DND-41 (cell line): ENCODE measurements at regions not wholly inside any gene's neighbourhood (a gene's known extent, or its start where the extent isn't known, plus 50 kb on each side); places are given as distances from the start of the nearest gene placed in this dataset.
A peak's percentile ranks its signal among the peaks of the same experiment; 100 is the strongest.
"Not testable (repeated sequence)": the region's sequence is repeated elsewhere in the genome, so short reads cannot be mapped to it uniquely, and the experiment has no call there.

Experiments used
- ATAC-seq: fragments of 200-7000 bp; cut with Tn5 transposase; 3 replicates; pipeline ENCODE4 v1.9.1; 2021; ENCODE audit warnings: low read depth; ENCODE audit not compliant: insufficient read depth
- DNase-seq: peaks from one replicate; pipeline ENCODE4 v3.0.0-alpha.2; 2020
- H2AFZ ChIP-seq: 2 replicates; pipeline ENCODE4 v1.6.0; 2012; ENCODE audit warnings: low read depth, low read length
- H3K27ac ChIP-seq: 2 replicates; pipeline ENCODE4 v1.5.1; 2012; ENCODE audit warnings: low read length, inconsistent platforms
- H3K27me3 ChIP-seq: fragments of 200-600 bp; sonication (generic); 2 replicates; pipeline ENCODE4 v1.6.0; 2012; ENCODE audit warnings: low read length, mild to moderate bottlenecking, inconsistent platforms; ENCODE audit not compliant: insufficient read depth, poor library complexity
- H3K36me3 ChIP-seq: 2 replicates; pipeline ENCODE4 v1.5.1; 2012; ENCODE audit warnings: low read length, inconsistent platforms; ENCODE audit not compliant: insufficient read depth
- H3K4me1 ChIP-seq: 2 replicates; pipeline ENCODE4 v1.5.1; 2012; ENCODE audit warnings: mild to moderate bottlenecking, low read length; ENCODE audit not compliant: insufficient read depth
- H3K4me2 ChIP-seq: 2 replicates; pipeline ENCODE4 v1.6.0; 2012; ENCODE audit warnings: mild to moderate bottlenecking, moderate library complexity, low read length, inconsistent platforms; ENCODE audit not compliant: insufficient read depth
- H3K4me3 ChIP-seq, 2 experiments: fragments of 200-600 bp in 1 of 2; shearing (Covaris generic) in 1 of 2; 2 replicates each; pipeline ENCODE4 v1.5.1; 2012 to 2016; ENCODE audit warnings: inconsistent platforms in 2 of 2, low read length in 2 of 2, mild to moderate bottlenecking in 2 of 2, low read depth in 1 of 2, moderate library complexity in 1 of 2
- H3K79me2 ChIP-seq: 2 replicates; pipeline ENCODE4 v1.6.0; 2012; ENCODE audit warnings: low read length, inconsistent platforms; ENCODE audit not compliant: insufficient read depth
- H3K9ac ChIP-seq: 2 replicates; pipeline ENCODE4 v1.6.0; 2012; ENCODE audit warnings: low read depth, mild to moderate bottlenecking, inconsistent platforms, low read length, moderate library complexity
- H3K9me3 ChIP-seq: 2 replicates; pipeline ENCODE4 v1.5.1; 2012; ENCODE audit warnings: low read length, moderate library complexity, mild to moderate bottlenecking, inconsistent platforms; ENCODE audit not compliant: insufficient read depth, severe bottlenecking
- H4K20me1 ChIP-seq: 2 replicates; pipeline ENCODE4 v1.6.0; 2012; ENCODE audit warnings: low read length; ENCODE audit not compliant: insufficient read depth
- EZH2 ChIP-seq: IDR thresholded peaks from 3 replicates; pipeline ENCODE4 v1.6.1; 2012; ENCODE audit warnings: borderline replicate concordance, low read depth, mild to moderate bottlenecking, moderate library complexity, low read length, inconsistent platforms; ENCODE audit not compliant: severe bottlenecking
- TF ChIP-seq, protein P1 (sequence below): IDR thresholded peaks from 2 replicates; pipeline ENCODE4 v1.5.1; 2012; ENCODE audit warnings: borderline replicate concordance, low read length, moderate library complexity, mild to moderate bottlenecking; ENCODE audit not compliant: poor library complexity, severe bottlenecking; ENCODE audit errors: extremely low read depth

DNA sequence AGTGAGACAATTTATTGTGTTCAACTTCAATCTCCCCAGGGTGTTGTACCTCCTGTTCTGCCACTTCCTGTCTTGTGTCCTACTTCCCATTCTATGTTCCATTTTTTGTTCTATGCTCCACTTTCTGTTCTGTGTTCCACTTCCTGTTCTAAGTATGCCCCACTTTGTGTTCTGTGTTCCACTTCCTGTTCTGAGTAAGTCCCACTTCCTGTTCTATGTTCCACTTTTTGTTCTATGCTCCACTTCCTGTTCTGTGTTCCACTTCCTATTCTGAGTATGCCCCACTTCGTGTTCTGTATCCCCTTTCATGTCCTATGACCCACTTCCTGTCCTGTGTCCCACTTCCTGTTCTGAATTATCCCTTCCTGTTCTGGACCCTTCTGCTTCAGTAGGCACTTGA, 732.7 kb downstream of the TBC1D22A start:
- H3K27ac ChIP-seq = peak overlapping the region; percentile 52
- DNase-seq (peak; percentile 12), ATAC-seq (peak; percentile 77)
- peaks cover 13% of the 10 kb centered on the region for H3K4me1 ChIP-seq
- no peak overlapping the region for H3K9ac ChIP-seq
- no peaks in the 10 kb centered on the region for H4K20me1 ChIP-seq
- H3K4me3 ChIP-seq = no peak overlapping the region
- no peak overlapping the region for H2AFZ ChIP-seq
- no peaks in the 10 kb centered on the region for H3K36me3 ChIP-seq
- H3K27me3 ChIP-seq = no peaks in the 10 kb centered on the region
- peaks cover 3% of the 10 kb centered on the region for H3K9me3 ChIP-seq
- TF ChIP-seq, protein P1, sequence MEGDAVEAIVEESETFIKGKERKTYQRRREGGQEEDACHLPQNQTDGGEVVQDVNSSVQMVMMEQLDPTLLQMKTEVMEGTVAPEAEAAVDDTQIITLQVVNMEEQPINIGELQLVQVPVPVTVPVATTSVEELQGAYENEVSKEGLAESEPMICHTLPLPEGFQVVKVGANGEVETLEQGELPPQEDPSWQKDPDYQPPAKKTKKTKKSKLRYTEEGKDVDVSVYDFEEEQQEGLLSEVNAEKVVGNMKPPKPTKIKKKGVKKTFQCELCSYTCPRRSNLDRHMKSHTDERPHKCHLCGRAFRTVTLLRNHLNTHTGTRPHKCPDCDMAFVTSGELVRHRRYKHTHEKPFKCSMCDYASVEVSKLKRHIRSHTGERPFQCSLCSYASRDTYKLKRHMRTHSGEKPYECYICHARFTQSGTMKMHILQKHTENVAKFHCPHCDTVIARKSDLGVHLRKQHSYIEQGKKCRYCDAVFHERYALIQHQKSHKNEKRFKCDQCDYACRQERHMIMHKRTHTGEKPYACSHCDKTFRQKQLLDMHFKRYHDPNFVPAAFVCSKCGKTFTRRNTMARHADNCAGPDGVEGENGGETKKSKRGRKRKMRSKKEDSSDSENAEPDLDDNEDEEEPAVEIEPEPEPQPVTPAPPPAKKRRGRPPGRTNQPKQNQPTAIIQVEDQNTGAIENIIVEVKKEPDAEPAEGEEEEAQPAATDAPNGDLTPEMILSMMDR = no peak
- no peak for TF ChIP-seq EZH2
- no peak overlapping the region for H3K4me2 ChIP-seq
- no peaks in the 10 kb centered on the region for H3K79me2 ChIP-seq

DNA sequence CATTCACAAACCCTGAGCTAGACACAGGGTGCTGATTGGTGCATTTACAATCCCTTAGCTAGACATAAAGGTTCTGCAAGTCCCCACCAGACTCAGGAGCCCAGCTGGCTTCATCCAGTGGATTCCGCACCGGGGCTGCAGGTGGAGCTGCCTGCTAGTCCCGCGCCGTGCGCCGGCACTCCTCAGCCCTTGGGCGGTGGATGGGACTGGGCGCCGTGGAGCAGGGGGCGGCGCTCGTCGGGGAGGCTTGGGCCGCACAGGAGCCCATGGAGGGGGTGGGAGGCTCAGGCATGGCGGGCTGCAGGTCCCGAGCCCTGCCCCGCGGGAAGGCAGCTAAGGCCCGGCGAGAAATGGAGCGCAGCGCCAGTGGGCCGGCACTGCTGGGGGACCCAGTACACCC, 725.7 kb downstream of the TBC1D22A start:
- H3K4me1 ChIP-seq, H3K9ac ChIP-seq, ATAC-seq, H3K27ac ChIP-seq, DNase-seq, H2AFZ ChIP-seq, H3K79me2 ChIP-seq, H3K9me3 ChIP-seq, H3K36me3 ChIP-seq, H4K20me1 ChIP-seq, H3K4me3 ChIP-seq, H3K27me3 ChIP-seq, H3K4me2 ChIP-seq: not testable (repeated sequence)

DNA sequence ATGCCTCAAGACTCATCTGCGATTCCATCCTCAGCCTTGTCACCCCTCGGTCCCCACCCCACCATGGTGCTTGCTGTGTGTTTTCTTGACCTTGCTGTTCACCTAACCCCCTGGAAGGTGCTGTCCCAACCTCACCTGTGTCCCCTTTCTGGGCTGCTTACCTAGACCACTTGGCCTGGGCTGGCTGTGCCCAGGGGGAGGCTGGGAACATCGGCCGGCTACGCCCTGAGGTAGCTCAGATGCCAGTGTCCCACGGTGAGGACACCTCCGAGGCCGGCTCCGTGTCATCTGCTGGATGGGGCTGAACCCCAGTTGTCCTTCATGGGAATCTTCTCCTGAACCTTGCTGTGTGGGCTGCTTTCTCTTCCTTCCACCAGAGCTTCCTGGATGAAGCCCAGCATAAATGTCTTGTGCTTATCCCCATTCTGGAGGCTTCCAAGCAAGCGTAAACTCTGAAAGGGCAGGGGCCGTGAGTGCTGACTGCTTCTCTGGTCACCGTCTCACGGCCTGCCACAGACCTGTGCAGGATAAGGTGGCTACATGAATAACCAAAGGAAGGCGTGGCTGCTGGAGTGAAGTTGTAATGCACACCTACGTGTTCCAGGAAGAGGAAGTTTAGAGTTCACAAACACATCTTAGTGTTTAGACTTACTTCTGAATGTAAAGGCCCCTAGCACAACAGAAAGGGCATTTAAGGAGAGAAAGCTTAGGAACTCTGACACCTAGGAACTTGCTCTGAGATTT, 724.3 kb downstream of the TBC1D22A start:
- Histone ChIP-seq H3K9ac (no peak overlapping the region), H3K4me3 (no peak overlapping the region), H3K27ac (no peak overlapping the region), H3K9me3 (no peaks in the 10 kb centered on the region), H3K4me1 (no peaks in the 10 kb centered on the region), H4K20me1 (no peaks in the 10 kb centered on the region), H3K4me2 (no peak overlapping the region), H2AFZ (no peak overlapping the region), H3K27me3 (no peaks in the 10 kb centered on the region), H3K79me2 (no peaks in the 10 kb centered on the region), H3K36me3 (no peaks in the 10 kb centered on the region)
- ATAC-seq = no peak
- DNase-seq = no peak
- no peak for TF ChIP-seq EZH2
- TF ChIP-seq, protein P1 = no peak

DNA sequence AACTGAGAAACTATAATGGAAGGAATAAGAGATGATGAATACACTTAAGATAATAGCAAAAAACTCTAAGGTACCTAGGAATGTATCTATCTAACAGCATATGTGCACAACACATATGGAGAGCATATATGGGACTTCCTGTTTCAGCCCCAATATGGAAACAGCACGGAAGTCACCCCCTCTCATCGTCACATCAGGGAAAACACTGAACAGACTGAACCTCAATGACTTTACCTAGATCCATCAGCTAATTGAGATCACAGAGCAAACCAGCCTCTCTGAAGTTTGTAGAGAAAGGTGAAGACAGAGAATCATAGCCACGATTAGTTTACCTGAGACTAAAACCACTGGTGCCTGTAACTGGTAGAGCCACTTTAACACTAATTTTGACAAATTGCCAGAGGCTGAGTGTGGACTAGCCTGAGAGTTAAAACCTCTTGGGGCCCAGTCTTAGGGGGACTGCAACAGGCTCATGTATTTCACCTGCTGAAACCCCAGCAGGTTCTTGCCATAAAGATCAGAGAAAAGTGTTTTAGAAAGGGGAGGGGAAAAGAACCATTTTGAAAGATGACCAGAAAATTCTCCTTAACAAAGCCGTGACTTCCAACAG, 722.6 kb downstream of the TBC1D22A start:
- Histone ChIP-seq H3K4me2 (no peak overlapping the region), H3K27ac (no peak overlapping the region), H2AFZ (no peak overlapping the region), H3K4me1 (no peaks in the 10 kb centered on the region), H3K9ac (no peak overlapping the region), H3K36me3 (no peaks in the 10 kb centered on the region), H3K79me2 (no peaks in the 10 kb centered on the region), H3K4me3 (no peak overlapping the region), H3K27me3 (no peaks in the 10 kb centered on the region), H4K20me1 (no peaks in the 10 kb centered on the region), H3K9me3 (no peaks in the 10 kb centered on the region)
- ATAC-seq (no peak), DNase-seq (no peak)
- no peak for TF ChIP-seq EZH2
- TF ChIP-seq, protein P1 = no peak
